ENCODE measurements at regions not wholly inside any gene's neighbourhood (a gene's known extent, or its start where the extent isn't known, plus 50 kb on each side); places are given as distances from the start of the nearest gene placed in this dataset.

DNA sequence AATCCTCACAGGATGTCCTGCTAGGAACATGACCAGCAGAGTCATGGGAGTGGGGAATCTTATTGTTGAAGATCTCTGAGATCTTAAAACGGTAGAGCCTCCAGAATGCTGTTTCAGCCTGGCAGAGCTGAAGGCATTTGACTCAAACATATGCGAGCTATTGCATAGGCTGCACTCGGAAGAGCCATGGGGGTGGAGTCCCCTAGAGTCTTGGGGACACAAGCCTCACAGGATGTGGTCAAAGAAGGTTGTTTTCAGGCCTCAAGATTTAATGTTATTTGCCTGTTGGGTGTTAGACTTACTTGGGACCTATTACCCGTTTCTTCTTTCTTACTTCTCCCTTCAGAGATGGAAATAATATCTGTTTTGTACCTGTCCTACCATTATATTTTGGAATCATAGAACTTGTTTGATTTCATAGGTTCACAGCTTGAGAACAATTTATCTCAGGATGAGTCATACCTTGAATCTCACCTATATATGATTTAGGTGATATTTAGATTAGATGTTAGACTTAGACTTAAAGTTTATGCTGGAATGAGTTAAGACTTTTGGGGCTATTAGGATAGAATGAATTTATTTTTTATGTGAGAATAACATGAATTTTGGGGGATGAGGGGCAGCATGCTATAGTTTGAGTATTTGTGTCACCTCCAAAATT is 172.2 kb upstream of the ATP2B1 start:
- Mint-ChIP-seq H3K36me3 (ENCODE audit: low read depth) (no peaks in the 10 kb centered on the region), H3K27ac (peak overlapping the region; percentile 45), H3K4me1 (peaks cover 57% of the 10 kb centered on the region)

DNA sequence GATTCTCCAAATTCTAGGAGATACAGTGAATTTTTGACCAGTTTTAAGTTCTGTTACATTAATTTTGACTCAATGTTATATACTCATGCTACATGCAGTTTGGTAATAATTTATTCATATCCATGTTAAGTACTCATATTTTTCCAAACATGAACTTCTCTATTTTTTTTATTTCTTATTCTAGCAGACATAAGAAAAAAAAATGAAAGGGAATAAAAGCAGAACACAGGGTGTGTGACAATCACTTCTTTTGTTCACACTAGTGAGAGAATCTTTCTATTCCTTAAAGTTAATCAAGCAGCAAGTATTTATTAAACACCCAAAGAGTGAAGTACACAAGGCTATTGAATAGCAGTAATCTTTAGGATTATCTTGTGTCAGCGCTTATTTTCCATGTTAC is 171.1 kb upstream of the ATP2B1 start:
- Mint-ChIP-seq H3K27me3 (ENCODE audit: low read depth, poor library complexity) (peaks cover 6% of the 10 kb centered on the region), H3K27ac (no peak overlapping the region), H3K9me3 (no peaks in the 10 kb centered on the region), H3K36me3 (ENCODE audit: low read depth) (no peaks in the 10 kb centered on the region), H3K4me1 (peaks cover 46% of the 10 kb centered on the region), H3K4me3 (no peak overlapping the region)
- TF ChIP-seq CTCF (IDR thresholded peaks at IDR 0.05) = no peak
- no peak for DNase-seq

More for the DNA sequence above, 172.2 kb upstream of the ATP2B1 start:
- no peak overlapping the region for H3K4me3 Mint-ChIP-seq
- DNase-seq = no peak
- H3K9me3 Mint-ChIP-seq = no peaks in the 10 kb centered on the region
- peaks cover 6% of the 10 kb centered on the region for H3K27me3 Mint-ChIP-seq (ENCODE audit: low read depth, poor library complexity)
- TF ChIP-seq CTCF (IDR thresholded peaks at IDR 0.05) = no peak

DNA sequence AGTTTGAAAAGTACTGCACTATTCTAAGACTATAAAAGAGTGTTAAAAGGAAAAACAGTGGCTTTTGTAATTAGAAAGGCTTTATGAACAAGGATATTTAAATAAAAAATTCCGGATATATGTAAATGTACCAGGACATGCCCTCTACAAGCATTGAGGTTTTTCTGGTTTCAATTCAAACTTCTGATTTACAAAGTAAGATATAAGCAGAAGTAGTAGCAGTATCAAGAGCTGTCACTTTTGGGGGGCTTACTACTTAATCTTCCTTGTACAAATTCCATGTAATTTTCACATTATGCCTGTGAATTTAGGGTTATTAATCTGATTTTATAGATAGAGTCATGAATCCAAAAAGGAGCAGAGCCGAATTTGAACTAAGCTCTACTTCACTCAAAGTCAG is 170.3 kb upstream of the ATP2B1 start:
- no peak for DNase-seq
- TF ChIP-seq CTCF (IDR thresholded peaks at IDR 0.05) = no peak
- no peak overlapping the region for H3K4me3 Mint-ChIP-seq
- H3K9me3 Mint-ChIP-seq = no peaks in the 10 kb centered on the region
- H3K4me1 Mint-ChIP-seq = peaks cover 41% of the 10 kb centered on the region
- H3K27me3 Mint-ChIP-seq (ENCODE audit: low read depth, poor library complexity) = peaks cover 6% of the 10 kb centered on the region
- H3K36me3 Mint-ChIP-seq (ENCODE audit: low read depth) = no peaks in the 10 kb centered on the region
- no peak overlapping the region for H3K27ac Mint-ChIP-seq

DNA sequence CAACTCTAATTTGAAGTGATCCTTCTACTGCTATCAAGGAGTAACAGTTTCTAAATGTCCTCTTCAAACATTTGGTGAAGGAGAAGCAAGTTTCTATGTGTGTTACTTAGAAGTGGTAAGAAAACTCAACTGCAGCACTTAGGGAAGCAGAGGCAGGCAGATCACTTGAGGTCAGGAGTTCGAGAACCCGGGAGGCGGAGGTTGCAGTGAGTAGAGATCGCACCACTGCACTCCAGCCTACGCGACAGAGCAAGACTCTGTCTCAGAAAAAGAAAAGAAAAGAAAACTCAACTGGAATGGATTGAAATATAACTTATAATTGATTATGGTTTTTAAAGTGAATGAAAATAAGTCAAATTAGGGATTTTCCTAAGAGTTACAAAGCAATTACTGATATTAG is 169.7 kb upstream of the ATP2B1 start:
- no peak overlapping the region for H3K4me3 Mint-ChIP-seq
- no peak overlapping the region for H3K27ac Mint-ChIP-seq
- no peak for DNase-seq
- TF ChIP-seq CTCF (IDR thresholded peaks at IDR 0.05) = no peak
- H3K4me1 Mint-ChIP-seq = peaks cover 39% of the 10 kb centered on the region
- H3K36me3 Mint-ChIP-seq (ENCODE audit: low read depth) = no peaks in the 10 kb centered on the region
- peaks cover 6% of the 10 kb centered on the region for H3K27me3 Mint-ChIP-seq (ENCODE audit: low read depth, poor library complexity)
- no peaks in the 10 kb centered on the region for H3K9me3 Mint-ChIP-seq

GRCh38 chr12:89877671-89878070 is 169.0 kb upstream of the ATP2B1 start:
- TF ChIP-seq CTCF (IDR thresholded peaks at IDR 0.05) = no peak
- H3K4me1 Mint-ChIP-seq = peaks cover 35% of the 10 kb centered on the region
- H3K27me3 Mint-ChIP-seq (ENCODE audit: low read depth, poor library complexity) = peaks cover 6% of the 10 kb centered on the region
- no peak for DNase-seq
- no peak overlapping the region for H3K4me3 Mint-ChIP-seq
- no peaks in the 10 kb centered on the region for H3K9me3 Mint-ChIP-seq
- H3K27ac Mint-ChIP-seq = no peak overlapping the region
- no peaks in the 10 kb centered on the region for H3K36me3 Mint-ChIP-seq (ENCODE audit: low read depth)

DNA sequence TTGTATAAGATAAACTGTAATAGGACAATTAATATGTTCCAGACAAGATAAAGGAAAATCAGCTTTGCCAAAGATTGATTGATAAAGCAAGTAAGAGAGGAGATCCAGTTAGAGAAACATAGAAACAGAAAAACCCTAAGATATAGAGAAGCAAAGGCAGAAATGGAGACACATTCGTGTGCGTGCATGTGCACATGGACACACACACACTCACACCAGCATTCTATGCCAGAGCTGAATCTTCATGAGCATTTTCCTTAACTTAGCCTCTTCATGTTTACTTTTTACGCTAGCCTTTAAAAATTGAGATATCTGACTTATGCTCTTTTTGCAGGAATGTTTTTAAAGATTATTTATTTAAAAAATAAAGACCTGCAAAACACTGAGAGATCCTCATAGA is 168.5 kb upstream of the ATP2B1 start:
- TF ChIP-seq CTCF (IDR thresholded peaks at IDR 0.05) = no peak
- Mint-ChIP-seq H3K36me3 (ENCODE audit: low read depth) (no peaks in the 10 kb centered on the region), H3K4me1 (peaks cover 32% of the 10 kb centered on the region), H3K4me3 (no peak overlapping the region), H3K27ac (no peak overlapping the region), H3K27me3 (ENCODE audit: low read depth, poor library complexity) (peaks cover 6% of the 10 kb centered on the region), H3K9me3 (no peaks in the 10 kb centered on the region)
- no peak for DNase-seq

Measured in nephron progenitor cell (in vitro differentiated cells).